ENCODE measurements at regions not wholly inside any gene's neighbourhood (a gene's known extent, or its start where the extent isn't known, plus 50 kb on each side); places are given as distances from the start of the nearest gene placed in this dataset.

GRCh38 chr18:42544901-42545300 is 570.6 kb downstream of the RIT2 start:
- no peak overlapping the region for H3K4me3 ChIP-seq (ENCODE audit: low read length, poor library complexity, severe bottlenecking)
- TF ChIP-seq CTCF (conservative IDR thresholded peaks at IDR 0.05; ENCODE audit: low read length) (no peak), EZH2phosphoT487 (IDR thresholded peaks at IDR 0.05; ENCODE audit: borderline replicate concordance) (no peak)
- no peaks in the 10 kb centered on the region for H4K20me1 ChIP-seq (ENCODE audit: insufficient read depth, low read length, poor library complexity, severe bottlenecking)
- H3K79me2 ChIP-seq (ENCODE audit: insufficient read depth, low read length): no peaks in the 10 kb centered on the region
- H3F3A ChIP-seq (ENCODE audit: low read depth): no peaks in the 10 kb centered on the region
- no peaks in the 10 kb centered on the region for H3K9me2 ChIP-seq (replicated peaks; ENCODE audit: low read depth, low read length)
- no peaks in the 10 kb centered on the region for H3K9me3 ChIP-seq (ENCODE audit: insufficient read depth, low read depth, low read length)
- no peak overlapping the region for H2AFZ ChIP-seq (ENCODE audit: low read length)
- H3K4me2 ChIP-seq (ENCODE audit: low read depth, low read length, poor library complexity, severe bottlenecking): no peak overlapping the region
- H3K27me3 ChIP-seq (ENCODE audit: insufficient read depth, low read length, poor library complexity, severe bottlenecking): no peaks in the 10 kb centered on the region
- no peaks in the 10 kb centered on the region for H3K36me3 ChIP-seq (ENCODE audit: insufficient read depth, low read length)
- no peak overlapping the region for H3K9ac ChIP-seq (ENCODE audit: low read depth, low read length, poor library complexity, severe bottlenecking)
- H3K4me1 ChIP-seq (ENCODE audit: insufficient read depth, low read length, poor library complexity, severe bottlenecking): no peaks in the 10 kb centered on the region

- H3K9ac ChIP-seq (ENCODE audit: low read depth, low read length, poor library complexity, severe bottlenecking): no peak overlapping the region
- H3K4me3 ChIP-seq (ENCODE audit: low read length, poor library complexity, severe bottlenecking): no peak overlapping the region
- no peaks in the 10 kb centered on the region for H3K79me2 ChIP-seq (ENCODE audit: insufficient read depth, low read length)
- no peak overlapping the region for H3K4me2 ChIP-seq (ENCODE audit: low read depth, low read length, poor library complexity, severe bottlenecking)
- H3K9me2 ChIP-seq (replicated peaks; ENCODE audit: low read depth, low read length): no peaks in the 10 kb centered on the region
- H3K27me3 ChIP-seq (ENCODE audit: insufficient read depth, low read length, poor library complexity, severe bottlenecking): no peaks in the 10 kb centered on the region
- no peaks in the 10 kb centered on the region for H3K9me3 ChIP-seq (ENCODE audit: insufficient read depth, low read depth, low read length)
- no peaks in the 10 kb centered on the region for H3K4me1 ChIP-seq (ENCODE audit: insufficient read depth, low read length, poor library complexity, severe bottlenecking)
- H3K36me3 ChIP-seq (ENCODE audit: insufficient read depth, low read length): no peaks in the 10 kb centered on the region
- no peak overlapping the region for H2AFZ ChIP-seq (ENCODE audit: low read length)
- no peak for TF ChIP-seq EZH2phosphoT487 (IDR thresholded peaks at IDR 0.05; ENCODE audit: borderline replicate concordance)
- TF ChIP-seq CTCF (conservative IDR thresholded peaks at IDR 0.05; ENCODE audit: low read length): no peak
- no peaks in the 10 kb centered on the region for H4K20me1 ChIP-seq (ENCODE audit: insufficient read depth, low read length, poor library complexity, severe bottlenecking)
- no peaks in the 10 kb centered on the region for H3F3A ChIP-seq (ENCODE audit: low read depth)
These were observed 569.7 kb downstream of the RIT2 start for GRCh38 chr18:42545825-42546224.

GRCh38 chr18:42548493-42548892 is 567.0 kb downstream of the RIT2 start:
- Histone ChIP-seq H4K20me1 (ENCODE audit: insufficient read depth, low read length, poor library complexity, severe bottlenecking) (no peaks in the 10 kb centered on the region), H3K27me3 (ENCODE audit: insufficient read depth, low read length, poor library complexity, severe bottlenecking) (no peaks in the 10 kb centered on the region), H3F3A (ENCODE audit: low read depth) (no peaks in the 10 kb centered on the region), H2AFZ (ENCODE audit: low read length) (no peak overlapping the region), H3K9ac (ENCODE audit: low read depth, low read length, poor library complexity, severe bottlenecking) (no peak overlapping the region), H3K4me3 (ENCODE audit: low read length, poor library complexity, severe bottlenecking) (no peak overlapping the region), H3K4me1 (ENCODE audit: insufficient read depth, low read length, poor library complexity, severe bottlenecking) (no peaks in the 10 kb centered on the region), H3K79me2 (ENCODE audit: insufficient read depth, low read length) (no peaks in the 10 kb centered on the region), H3K9me2 (replicated peaks; ENCODE audit: low read depth, low read length) (no peaks in the 10 kb centered on the region), H3K9me3 (ENCODE audit: insufficient read depth, low read depth, low read length) (no peaks in the 10 kb centered on the region), H3K4me2 (ENCODE audit: low read depth, low read length, poor library complexity, severe bottlenecking) (no peak overlapping the region), H3K36me3 (ENCODE audit: insufficient read depth, low read length) (no peaks in the 10 kb centered on the region)
- TF ChIP-seq CTCF (conservative IDR thresholded peaks at IDR 0.05; ENCODE audit: low read length): no peak
- no peak for TF ChIP-seq EZH2phosphoT487 (IDR thresholded peaks at IDR 0.05; ENCODE audit: borderline replicate concordance)
